GM12892 (cell line): ENCODE measurements at regions not wholly inside any gene's neighbourhood (a gene's known extent, or its start where the extent isn't known, plus 50 kb on each side); places are given as distances from the start of the nearest gene placed in this dataset.
"Not testable (repeated sequence)": the region's sequence is repeated elsewhere in the genome, so short reads cannot be mapped to it uniquely, and the experiment has no call there.

Source experiments
- DNase-seq: peaks from one replicate; pipeline ENCODE4 v3.0.0; 2011; ENCODE audit not compliant: insufficient read length
- FAIRE-seq: peaks from 2 replicates; lab custom pipeline; 2011; peaks lifted over from hg19 to GRCh38; lab: Jason Lieb, UNC
- POLR2A ChIP-seq: IDR thresholded peaks from 2 replicates; pipeline ENCODE4 v1.6.1; 2011; ENCODE audit warnings: low read depth, low read length, control low read depth
- POLR2AphosphoS5 ChIP-seq: IDR thresholded peaks from 2 replicates; pipeline ENCODE4 v1.6.1; 2011; ENCODE audit warnings: low read depth, low read length, control low read depth
- TAF1 ChIP-seq: IDR thresholded peaks from 2 replicates; pipeline ENCODE4 v1.6.1; 2011; ENCODE audit warnings: low read depth, mild to moderate bottlenecking, control low read depth, low read length, borderline replicate concordance

- FAIRE-seq (no peak), DNase-seq (no peak)
- no peak for TF ChIP-seq POLR2A
- no peak for TF ChIP-seq TAF1
- TF ChIP-seq POLR2AphosphoS5: no peak
Measured at GRCh38 chr9:16282216-16282615, 588.3 kb downstream of the BNC2 start.

- FAIRE-seq: no peak
- no peak for DNase-seq
- TF ChIP-seq POLR2A: no peak
- no peak for TF ChIP-seq POLR2AphosphoS5
- no peak for TF ChIP-seq TAF1
Measured at GRCh38 chr9:16282718-16283117, 587.8 kb downstream of the BNC2 start.

- DNase-seq (no peak), FAIRE-seq (no peak)
- no peak for TF ChIP-seq TAF1
Measured at GRCh38 chr9:16286160-16286559, 584.3 kb downstream of the BNC2 start.

- FAIRE-seq (peak; percentile 83), DNase-seq (no peak)
- TF ChIP-seq POLR2AphosphoS5 (no peak), POLR2A (no peak), TAF1 (no peak)
Measured at GRCh38 chr9:16289639-16290038, 580.8 kb downstream of the BNC2 start.

- FAIRE-seq (no peak), DNase-seq (no peak)
- no peak for TF ChIP-seq POLR2AphosphoS5
- no peak for TF ChIP-seq TAF1
- no peak for TF ChIP-seq POLR2A
Measured at GRCh38 chr9:16290169-16290568, 580.3 kb downstream of the BNC2 start.

GRCh38 chr9:16291921-16292320 lies 578.5 kb downstream of the BNC2 start:
- DNase-seq (no peak), FAIRE-seq (no peak)
- TF ChIP-seq TAF1 (no peak), POLR2A (no peak), POLR2AphosphoS5 (no peak)

- FAIRE-seq (no peak), DNase-seq (no peak)
- TF ChIP-seq POLR2A (no peak), TAF1 (no peak), POLR2AphosphoS5 (no peak)
Measured at GRCh38 chr9:16293610-16294009, 576.9 kb downstream of the BNC2 start.

- DNase-seq (no peak), FAIRE-seq (no peak)
- TF ChIP-seq TAF1 (no peak), POLR2A (no peak), POLR2AphosphoS5 (no peak)
Measured at GRCh38 chr9:16294133-16294770, 576.2 kb downstream of the BNC2 start.

GRCh38 chr9:16294940-16295339 lies 575.5 kb downstream of the BNC2 start:
- not testable (repeated sequence) for DNase-seq, FAIRE-seq

GRCh38 chr9:16299368-16299767 lies 571.1 kb downstream of the BNC2 start:
- FAIRE-seq, DNase-seq: not testable (repeated sequence)

GRCh38 chr9:16303506-16303905 lies 567.0 kb downstream of the BNC2 start:
- DNase-seq (no peak), FAIRE-seq (no peak)
- TF ChIP-seq POLR2AphosphoS5 (no peak), POLR2A (no peak), TAF1 (no peak)

- TF ChIP-seq POLR2A (no peak), POLR2AphosphoS5 (no peak), TAF1 (no peak)
- no peak for DNase-seq
- no peak for FAIRE-seq
Measured at GRCh38 chr9:16304301-16304700, 566.2 kb downstream of the BNC2 start.

GRCh38 chr9:16306586-16306985 lies 563.9 kb downstream of the BNC2 start:
- no peak for TF ChIP-seq TAF1
- no peak for TF ChIP-seq POLR2AphosphoS5
- no peak for TF ChIP-seq POLR2A
- no peak for DNase-seq
- no peak for FAIRE-seq

- DNase-seq (no peak), FAIRE-seq (no peak)
- TF ChIP-seq POLR2AphosphoS5: no peak
Measured at GRCh38 chr9:16307626-16308195, 562.8 kb downstream of the BNC2 start.

GRCh38 chr9:16308645-16309044 lies 561.8 kb downstream of the BNC2 start:
- TF ChIP-seq POLR2AphosphoS5 (no peak), POLR2A (no peak), TAF1 (no peak)
- DNase-seq (no peak), FAIRE-seq (no peak)
